GM23248 (cell line): ENCODE measurements at regions not wholly inside any gene's neighbourhood (a gene's known extent, or its start where the extent isn't known, plus 50 kb on each side); places are given as distances from the start of the nearest gene placed in this dataset.

Experiments
- EZH2 ChIP-seq: fragments of 200-600 bp; sonication (generic); IDR thresholded peaks from 2 replicates; pipeline ENCODE4 v1.6.1; 2018; ENCODE audit warnings: antibody characterized with exemption, mild to moderate bottlenecking; ENCODE audit not compliant: insufficient read depth, poor library complexity, severe bottlenecking
- EZH2phosphoT487 ChIP-seq: fragments of 200-600 bp; sonication (generic); IDR thresholded peaks from 2 replicates; pipeline ENCODE4 v1.6.1; 2018; ENCODE audit warnings: antibody characterized with exemption, moderate library complexity, mild to moderate bottlenecking, low read depth; ENCODE audit not compliant: insufficient read depth

- TF ChIP-seq EZH2 (no peak), EZH2phosphoT487 (no peak)
These were observed 535.8 kb downstream of the CYLC2 start for GRCh38 chr9:103530934-103531333.
